Stomach smooth muscle (tissue), 2 donors: ENCODE measurements at regions not wholly inside any gene's neighbourhood (a gene's known extent, or its start where the extent isn't known, plus 50 kb on each side); places are given as distances from the start of the nearest gene placed in this dataset.

Source experiments
- H3K27ac ChIP-seq: one replicate; pipeline ENCODE4 v1.7.0; 2013; ENCODE audit warnings: mild to moderate bottlenecking, low read length, inconsistent platforms
- H3K27me3 ChIP-seq, 2 donors: one replicate each; pipeline ENCODE4 v1.7.0; 2013; ENCODE audit warnings: low read length in 2 of 2; ENCODE audit not compliant: insufficient read depth in 2 of 2, control insufficient read depth in 1 of 2
- H3K36me3 ChIP-seq, 2 donors: one replicate each; pipeline ENCODE4 v1.7.0; 2013; ENCODE audit warnings: low read length in 2 of 2; ENCODE audit not compliant: control insufficient read depth in 2 of 2, insufficient read depth in 2 of 2
- H3K4me1 ChIP-seq: one replicate; pipeline ENCODE4 v1.7.0; 2013; ENCODE audit warnings: low read length; ENCODE audit not compliant: control insufficient read depth, insufficient read depth
- H3K4me3 ChIP-seq, 2 donors: one replicate each; pipeline ENCODE4 v1.7.0; 2013; ENCODE audit warnings: low read length in 2 of 2
- H3K9ac ChIP-seq, 2 donors: one replicate each; pipeline ENCODE4 v1.7.0; 2013; ENCODE audit warnings: low read length in 2 of 2, mild to moderate bottlenecking in 1 of 2
- H3K9me3 ChIP-seq, 2 donors: one replicate each; pipeline ENCODE4 v1.7.0; 2013; ENCODE audit warnings: low read length in 2 of 2; ENCODE audit not compliant: control insufficient read depth in 2 of 2
- donor health status: healthy.
- donor health status: Pancreatic carcinoma.

DNA sequence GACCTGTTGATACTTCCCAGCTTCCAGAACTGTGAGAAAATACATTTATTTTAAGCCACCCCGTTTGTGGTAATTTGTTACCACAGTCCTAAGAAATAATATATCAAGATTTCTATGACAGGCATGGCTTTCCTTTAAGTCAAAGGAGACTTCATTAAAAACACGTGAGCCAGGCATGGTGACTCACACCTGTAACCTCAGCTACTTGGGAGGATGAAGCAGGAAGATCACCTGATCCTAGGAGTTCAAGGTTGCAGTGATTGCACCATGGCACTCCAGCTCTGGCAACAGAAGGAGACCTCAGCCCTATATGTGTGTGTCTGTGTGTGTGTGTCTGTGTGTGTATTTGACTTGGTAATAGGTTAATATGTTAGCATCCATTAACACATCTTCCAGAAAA, 69.8 kb upstream of the SCN7A start:
- Histone ChIP-seq H3K4me1 (no peaks in the 10 kb centered on the region), H3K27ac (no peak overlapping the region), H3K4me3 (no peak overlapping the region), H3K9ac (no peak overlapping the region), H3K9me3 (no peaks in the 10 kb centered on the region), H3K36me3 (no peaks in the 10 kb centered on the region), H3K27me3 (no peaks in the 10 kb centered on the region)

DNA sequence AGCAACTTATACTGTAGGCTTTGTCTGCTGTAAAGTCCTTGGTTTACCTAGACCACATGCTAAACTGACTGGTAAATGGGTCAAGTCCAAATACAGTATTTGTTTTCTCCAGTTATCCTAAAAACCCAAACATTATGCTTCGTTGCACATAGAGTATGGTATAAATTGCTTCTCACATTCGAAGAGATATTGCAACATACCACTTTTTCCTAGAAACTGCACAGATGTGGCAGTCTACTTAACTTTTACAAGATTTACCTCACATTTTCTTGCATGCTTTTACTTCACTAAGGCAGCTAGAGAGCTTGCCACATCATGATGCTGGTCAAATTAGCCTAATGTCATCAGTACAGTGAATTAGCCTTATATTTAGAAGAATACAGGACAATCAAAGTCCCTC, 66.0 kb upstream of the SCN7A start:
- H3K4me1 ChIP-seq: no peaks in the 10 kb centered on the region
- no peak overlapping the region for H3K9ac ChIP-seq
- no peaks in the 10 kb centered on the region for H3K9me3 ChIP-seq
- H3K27ac ChIP-seq: no peak overlapping the region
- no peaks in the 10 kb centered on the region for H3K36me3 ChIP-seq
- no peaks in the 10 kb centered on the region for H3K27me3 ChIP-seq
- H3K4me3 ChIP-seq: no peak overlapping the region

DNA sequence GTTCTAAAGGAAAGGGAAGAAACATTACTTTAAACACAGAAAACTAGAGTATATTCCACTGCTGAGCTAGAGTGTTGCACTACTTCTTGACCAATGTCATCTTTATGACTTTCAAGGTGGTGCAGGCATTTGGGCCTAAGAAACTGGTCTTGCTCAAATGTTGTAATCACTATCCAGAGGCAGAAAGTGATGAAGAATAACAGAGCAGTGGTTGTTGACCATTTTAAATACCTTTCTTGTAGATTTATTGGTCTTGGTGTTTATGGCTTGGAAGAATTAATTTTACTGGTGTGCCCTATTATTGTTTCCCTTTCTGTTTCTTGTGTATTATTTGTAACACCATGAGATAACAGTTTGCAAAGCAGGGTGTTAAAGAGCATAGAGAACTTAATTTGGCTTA, 56.9 kb upstream of the SCN7A start:
- H3K4me1 ChIP-seq: no peaks in the 10 kb centered on the region
- no peak overlapping the region for H3K4me3 ChIP-seq
- no peaks in the 10 kb centered on the region for H3K27me3 ChIP-seq
- H3K36me3 ChIP-seq: no peaks in the 10 kb centered on the region
- H3K9me3 ChIP-seq: no peaks in the 10 kb centered on the region
- no peak overlapping the region for H3K9ac ChIP-seq
- H3K27ac ChIP-seq: no peak overlapping the region

DNA sequence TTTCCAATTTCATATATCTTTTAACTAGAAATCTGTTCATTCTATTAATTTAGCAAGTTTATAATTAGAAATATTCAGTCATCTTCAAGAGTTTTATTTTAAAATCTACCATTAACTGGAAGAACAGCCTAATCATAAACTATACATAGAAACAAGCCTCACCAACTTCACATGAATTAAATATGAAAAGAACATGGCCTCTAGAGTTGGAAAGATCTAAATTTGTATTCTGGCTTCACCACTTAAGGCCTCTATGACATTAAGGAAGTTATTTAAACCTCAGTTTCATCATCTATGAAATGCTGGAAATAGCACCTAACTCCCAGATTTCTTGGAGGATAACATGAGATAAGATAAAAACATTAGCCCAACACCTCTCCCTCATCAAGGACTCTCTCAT, 51.4 kb upstream of the SCN7A start:
- Histone ChIP-seq H3K4me1 (no peaks in the 10 kb centered on the region), H3K27ac (no peak overlapping the region), H3K9me3 (no peaks in the 10 kb centered on the region), H3K9ac (no peak overlapping the region), H3K4me3 (no peak overlapping the region), H3K36me3 (no peaks in the 10 kb centered on the region), H3K27me3 (no peaks in the 10 kb centered on the region)
